GM20000 (cell line): ENCODE measurements at regions not wholly inside any gene's neighbourhood (a gene's known extent, or its start where the extent isn't known, plus 50 kb on each side); places are given as distances from the start of the nearest gene placed in this dataset.

Source experiments
- DNase-seq: peaks from one replicate; pipeline ENCODE4 v3.0.0; 2012; ENCODE audit warnings: low spot score
- CTCF ChIP-seq: IDR thresholded peaks from 2 replicates; pipeline ENCODE4 v1.5.1; 2012; ENCODE audit warnings: mild to moderate bottlenecking, control low read depth; ENCODE audit errors: extremely low read depth, missing control alignments

- DNase-seq, result peak; percentile 67
Observed at GRCh38 chr18:11553098-11553940, 56.1 kb upstream of the SLC35G4 start.

GRCh38 chr18:11548916-11549551 is 60.4 kb upstream of the SLC35G4 start:
- DNase-seq, result no peak
- no peak for TF ChIP-seq CTCF

More at GRCh38 chr18:11553098-11553940, 56.1 kb upstream of the SLC35G4 start:
- peak; percentile 69 for TF ChIP-seq CTCF

- no peak for TF ChIP-seq CTCF
- DNase-seq, result no peak
Observed at GRCh38 chr18:11548396-11548795, 61.0 kb upstream of the SLC35G4 start.

GRCh38 chr18:11544060-11544633 is 65.2 kb upstream of the SLC35G4 start:
- TF ChIP-seq CTCF, result no peak
- no peak for DNase-seq

GRCh38 chr18:11541179-11541578 is 68.2 kb upstream of the SLC35G4 start:
- DNase-seq, result no peak
- TF ChIP-seq CTCF, result no peak

- no peak for TF ChIP-seq CTCF
Observed at GRCh38 chr18:11533942-11534496, 75.4 kb upstream of the SLC35G4 start.

GRCh38 chr18:11533513-11533890 is 75.9 kb upstream of the SLC35G4 start:
- TF ChIP-seq CTCF, result no peak
- DNase-seq, result no peak

More at GRCh38 chr18:11533942-11534496, 75.4 kb upstream of the SLC35G4 start:
- no peak for DNase-seq
